IPS-NIHi7 (cell line): ENCODE measurements at regions not wholly inside any gene's neighbourhood (a gene's known extent, or its start where the extent isn't known, plus 50 kb on each side); places are given as distances from the start of the nearest gene placed in this dataset.
A peak's percentile ranks its signal among the peaks of the same experiment; 100 is the strongest.
"Not testable (repeated sequence)": the region's sequence is repeated elsewhere in the genome, so short reads cannot be mapped to it uniquely, and the experiment has no call there.

Experiments
- DNase-seq: peaks from one replicate; pipeline ENCODE4 v3.0.0; 2012; ENCODE audit warnings: mixed read lengths; ENCODE audit errors: extremely low spot score

DNA sequence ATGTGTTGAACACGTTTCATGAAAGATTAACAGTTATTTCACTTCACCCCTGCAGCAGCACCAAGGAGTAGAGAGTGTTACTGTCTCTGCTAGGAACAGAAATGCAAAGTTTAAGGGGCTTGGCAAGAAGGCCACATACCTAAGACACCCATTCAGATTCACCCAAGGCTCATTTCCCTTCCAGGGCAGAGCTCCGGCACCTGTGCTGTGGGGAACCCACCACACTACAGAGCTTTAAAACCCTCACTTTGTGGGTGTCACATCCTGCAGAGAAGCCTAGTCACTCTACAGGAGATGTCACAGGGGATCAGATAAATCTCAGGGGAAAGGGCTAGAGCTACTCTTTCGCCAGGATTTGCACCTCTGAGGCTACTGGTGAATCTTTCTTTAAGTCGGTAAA lies 176.1 kb upstream of the KLF6 start:
- DNase-seq: no peak

DNA sequence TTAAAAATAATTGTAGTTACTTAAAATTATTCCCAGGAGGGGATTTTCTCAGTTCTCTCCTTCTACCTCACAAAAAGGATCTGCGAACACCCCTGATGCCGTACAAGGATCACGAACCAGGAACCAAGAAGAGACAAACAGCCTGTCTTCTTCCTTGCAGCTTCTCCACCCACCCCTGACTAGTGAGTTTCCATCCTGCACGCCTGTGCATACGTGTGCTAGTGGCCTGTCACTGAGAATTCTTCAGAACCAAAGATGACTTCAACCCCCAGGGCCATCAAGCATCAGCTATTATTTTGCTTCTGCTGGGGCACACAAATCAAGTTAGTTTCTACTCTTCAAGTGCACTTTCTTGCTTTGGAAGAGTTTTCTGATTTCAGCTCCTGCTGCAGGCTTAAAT lies 175.5 kb upstream of the KLF6 start:
- no peak for DNase-seq

DNA sequence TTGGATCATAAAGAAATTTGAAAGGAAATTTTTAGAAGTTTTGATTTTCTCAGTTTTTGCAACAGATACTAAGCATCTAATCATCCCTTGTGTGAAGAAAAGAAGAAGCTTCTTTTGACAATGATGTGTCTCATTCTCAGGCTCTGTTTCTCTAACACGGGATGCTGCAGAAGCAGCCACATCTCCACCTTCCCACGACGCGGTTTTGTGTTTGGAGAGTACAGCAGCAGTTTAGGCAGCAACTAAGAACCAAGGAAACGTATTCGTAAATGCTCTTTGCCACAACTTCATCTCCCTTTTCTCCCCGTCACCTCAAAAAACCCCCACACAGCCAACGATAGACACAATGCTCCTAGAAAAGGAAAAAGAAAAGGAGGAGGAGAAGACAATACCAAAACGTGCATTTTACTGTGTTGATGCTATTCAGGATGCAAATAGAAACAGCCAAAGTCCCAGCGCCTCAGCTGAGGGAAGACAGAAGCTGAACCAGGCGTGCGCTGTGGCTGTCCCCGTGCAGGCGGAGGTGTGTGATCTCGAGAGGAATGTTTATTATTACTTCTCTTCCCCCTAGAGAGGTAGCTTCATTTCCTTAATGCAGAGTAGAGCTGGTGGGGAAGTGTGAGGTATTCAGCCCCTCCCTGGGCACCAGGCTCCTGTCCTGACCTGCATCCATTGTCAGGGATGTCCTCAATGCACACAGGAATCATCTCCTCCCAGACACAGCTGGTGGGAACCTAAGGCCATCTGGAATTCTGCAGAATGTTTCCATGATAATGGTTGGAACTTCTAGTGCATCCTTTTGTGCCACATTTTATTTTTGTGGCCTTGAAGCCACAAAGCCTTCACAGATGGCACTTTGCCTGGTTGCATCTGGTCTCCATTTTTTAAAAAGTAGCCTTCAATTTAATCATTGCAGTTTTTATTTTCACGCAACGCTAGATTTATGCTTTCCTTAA lies 174.6 kb upstream of the KLF6 start:
- DNase-seq: no peak

DNA sequence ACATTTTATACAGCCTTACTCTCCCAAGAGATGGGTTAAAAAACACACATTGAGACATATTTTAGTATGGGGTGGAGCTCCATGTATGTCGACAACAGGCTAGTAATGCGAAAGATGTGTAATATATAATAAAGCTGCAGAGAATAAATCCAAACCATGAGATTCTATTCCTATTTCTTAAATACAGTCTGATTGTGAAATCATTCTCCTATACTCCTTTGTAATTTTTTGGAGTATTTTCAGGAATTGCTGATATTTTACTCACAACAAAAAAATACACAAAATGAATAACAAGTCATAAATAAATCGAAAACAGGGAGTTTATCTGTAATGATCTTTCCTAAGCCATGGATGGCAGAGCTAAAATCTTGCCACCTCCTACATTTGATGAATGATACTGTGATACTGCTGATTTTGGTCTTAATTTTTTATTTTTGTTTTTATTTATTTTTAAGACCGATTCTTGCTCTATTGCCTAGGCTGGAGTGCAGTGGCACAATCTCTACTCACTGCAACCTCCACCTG lies 173.5 kb upstream of the KLF6 start:
- no peak for DNase-seq

DNA sequence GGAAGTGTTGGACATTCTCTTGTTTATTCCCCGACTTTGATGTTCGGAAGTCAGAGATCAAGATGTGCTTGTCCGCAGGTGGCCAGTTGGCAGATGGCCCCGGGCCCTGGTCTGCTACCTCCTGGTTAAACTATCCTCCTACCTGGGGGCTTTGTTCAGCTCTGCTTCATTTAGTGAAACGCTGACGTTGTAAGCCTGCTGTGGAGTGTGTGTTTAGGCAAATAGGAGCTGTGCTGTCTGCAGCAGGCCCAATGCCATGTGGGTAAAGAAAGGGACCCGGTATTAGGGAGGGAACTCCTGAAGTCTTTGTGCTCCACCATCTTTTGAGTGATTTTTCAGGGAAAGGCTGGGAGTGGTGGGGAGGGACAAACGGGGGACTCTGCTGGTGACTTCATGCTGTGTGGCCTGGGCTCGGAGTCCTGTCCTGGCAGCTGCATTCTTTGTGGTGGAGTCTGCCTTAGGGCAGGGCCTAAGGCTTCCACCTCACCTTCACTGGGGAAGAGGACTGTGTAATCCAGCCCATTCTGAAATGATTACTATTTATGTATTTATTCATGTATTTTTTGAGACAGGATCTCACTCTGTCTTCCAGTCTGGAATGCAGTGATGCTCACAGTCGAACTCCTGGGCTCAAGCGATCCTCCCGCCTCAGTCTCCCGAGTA lies 171.1 kb upstream of the KLF6 start:
- DNase-seq: peak; percentile 23

DNA sequence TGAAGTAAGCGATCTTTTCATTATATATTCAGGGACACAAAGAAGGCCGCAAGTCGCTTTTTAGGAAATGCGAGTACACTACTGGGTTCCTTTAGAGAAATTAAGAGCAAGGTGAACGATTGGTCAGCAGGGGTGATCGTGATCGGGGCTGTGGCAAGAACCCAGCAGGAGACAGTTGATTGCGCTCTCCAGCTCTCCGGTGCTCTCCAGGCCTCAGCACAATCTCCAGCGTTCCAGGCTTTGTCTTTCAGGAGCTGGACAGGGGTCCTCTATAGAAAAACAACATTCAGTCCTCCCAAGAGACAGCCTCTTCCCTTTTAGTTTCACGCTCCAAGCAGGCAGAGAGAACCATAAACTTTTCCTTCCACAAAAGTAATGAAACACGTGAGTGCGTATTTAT lies 170.5 kb upstream of the KLF6 start:
- DNase-seq: peak; percentile 78

DNA sequence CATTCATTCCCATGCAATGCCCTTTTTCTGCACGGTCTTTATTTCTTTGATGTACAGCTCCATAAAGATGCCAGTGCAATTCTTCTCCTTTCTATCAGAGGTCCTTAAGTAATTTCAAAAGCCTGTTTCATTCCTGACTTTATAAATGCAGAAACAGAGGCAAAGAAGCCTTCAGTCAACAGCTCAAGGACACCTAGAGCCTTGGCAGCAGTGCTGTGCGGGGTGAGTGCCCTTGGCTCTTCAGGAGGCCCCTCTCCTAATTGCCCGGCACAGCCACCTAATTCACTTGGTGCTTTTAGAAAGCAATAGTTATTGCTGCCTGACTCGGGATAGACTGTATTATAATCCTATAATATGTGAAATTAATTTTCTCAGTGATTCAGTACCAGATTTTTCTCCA lies 169.6 kb upstream of the KLF6 start:
- no peak for DNase-seq

DNA sequence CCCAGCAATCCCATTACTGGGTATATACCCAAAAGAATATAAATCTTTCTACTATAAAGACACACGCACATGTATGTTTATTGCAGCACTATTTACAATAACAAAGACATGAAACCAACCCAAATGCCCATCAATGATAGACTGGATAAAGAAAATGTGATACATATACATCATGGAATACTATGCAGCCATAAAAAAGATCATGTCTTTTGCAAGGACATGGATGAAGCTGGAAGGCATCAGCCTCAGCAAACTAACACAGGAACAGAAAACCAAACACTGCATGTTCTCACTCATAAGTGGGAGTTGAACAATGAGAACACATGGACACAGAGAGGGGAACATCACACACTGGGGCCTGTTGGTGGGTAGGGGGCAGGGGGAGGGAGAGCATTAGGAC lies 169.0 kb upstream of the KLF6 start:
- DNase-seq: not testable (repeated sequence)

DNA sequence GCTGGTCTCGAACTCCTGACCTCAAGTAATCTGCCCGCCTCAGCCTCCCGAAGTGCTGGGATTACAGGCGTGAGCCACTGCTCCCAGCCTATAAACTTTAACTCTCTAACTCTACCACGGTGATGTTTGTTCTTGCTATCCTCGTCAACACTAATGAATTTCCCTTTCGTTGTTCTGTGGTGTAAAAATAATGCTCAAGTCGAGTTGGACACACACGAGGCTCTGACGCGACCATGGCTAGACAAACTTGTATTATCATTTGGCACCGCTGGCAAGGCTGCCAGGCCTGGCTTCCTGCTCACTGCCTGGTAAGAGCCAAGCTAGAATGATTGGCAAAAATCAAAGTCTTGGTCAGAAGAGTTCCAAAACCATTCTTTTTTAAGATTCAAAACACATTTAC lies 167.0 kb upstream of the KLF6 start:
- DNase-seq: no peak

DNA sequence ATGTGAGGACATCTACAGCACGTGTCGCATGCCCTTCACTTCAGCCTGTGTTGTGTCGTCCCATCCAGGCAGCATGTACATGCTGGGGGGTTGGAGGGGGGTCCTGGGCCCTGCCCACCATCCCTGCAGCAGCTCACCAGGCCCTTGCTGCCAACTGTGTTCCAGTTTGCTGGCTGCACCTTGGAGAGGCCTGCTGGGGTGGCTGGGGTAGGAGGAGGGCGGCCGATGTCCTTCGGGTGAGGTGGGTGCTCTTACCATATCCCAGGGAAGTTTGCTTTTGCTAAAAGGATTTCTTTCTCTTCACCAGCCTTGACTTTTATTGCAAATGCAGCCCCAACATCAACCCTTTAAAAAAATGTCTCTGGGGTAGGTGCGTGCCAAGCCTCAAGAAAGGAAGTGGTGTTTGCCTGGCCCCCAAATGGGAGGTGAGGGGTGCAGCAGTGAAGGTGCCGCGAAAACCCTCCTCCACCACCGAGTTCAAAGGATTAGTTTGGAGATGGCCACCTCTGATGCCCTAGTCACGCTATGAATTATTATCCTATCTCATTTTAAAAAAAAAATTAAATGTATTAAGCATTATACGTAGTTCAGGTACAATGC lies 165.8 kb upstream of the KLF6 start:
- DNase-seq: no peak

DNA sequence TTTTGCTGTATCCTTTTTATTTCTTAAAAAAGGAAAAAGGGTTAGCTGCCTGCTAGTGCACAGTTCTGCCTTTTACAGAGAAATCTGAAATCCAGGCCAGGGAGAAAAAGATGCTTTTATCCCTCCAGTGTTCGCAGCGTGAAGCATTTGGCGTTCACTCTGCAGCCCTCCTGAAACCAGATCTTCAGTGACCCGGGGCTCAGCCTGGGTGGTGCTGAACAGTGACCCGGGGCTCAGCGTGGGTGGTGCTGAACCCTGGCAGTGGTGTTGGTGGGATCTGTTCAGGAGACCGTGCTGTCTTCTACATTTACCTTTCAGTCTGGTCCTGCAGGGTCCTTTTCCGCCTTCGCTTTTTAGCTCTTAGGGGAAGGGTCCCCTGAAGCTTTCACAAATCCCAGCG lies 164.7 kb upstream of the KLF6 start:
- peak; percentile 45 for DNase-seq

DNA sequence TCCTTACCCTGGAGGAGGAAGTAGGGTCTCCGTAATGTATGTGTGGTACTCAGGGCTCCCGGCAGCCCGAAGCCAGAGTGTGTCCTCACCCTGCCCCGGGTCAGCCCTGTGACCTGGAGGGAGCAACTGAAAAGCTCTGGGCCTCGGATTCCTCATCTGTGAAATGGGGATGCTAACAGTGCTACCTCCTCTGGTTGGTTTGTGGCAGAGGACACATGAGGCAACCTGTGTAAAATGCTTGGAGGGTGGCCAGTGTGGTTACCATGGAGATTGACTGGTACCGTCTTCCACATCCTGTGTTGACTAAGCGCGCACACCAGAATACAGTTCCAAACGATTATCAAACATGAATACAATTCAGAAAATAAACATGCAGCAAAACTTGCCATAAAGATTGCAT lies 163.8 kb upstream of the KLF6 start:
- no peak for DNase-seq

DNA sequence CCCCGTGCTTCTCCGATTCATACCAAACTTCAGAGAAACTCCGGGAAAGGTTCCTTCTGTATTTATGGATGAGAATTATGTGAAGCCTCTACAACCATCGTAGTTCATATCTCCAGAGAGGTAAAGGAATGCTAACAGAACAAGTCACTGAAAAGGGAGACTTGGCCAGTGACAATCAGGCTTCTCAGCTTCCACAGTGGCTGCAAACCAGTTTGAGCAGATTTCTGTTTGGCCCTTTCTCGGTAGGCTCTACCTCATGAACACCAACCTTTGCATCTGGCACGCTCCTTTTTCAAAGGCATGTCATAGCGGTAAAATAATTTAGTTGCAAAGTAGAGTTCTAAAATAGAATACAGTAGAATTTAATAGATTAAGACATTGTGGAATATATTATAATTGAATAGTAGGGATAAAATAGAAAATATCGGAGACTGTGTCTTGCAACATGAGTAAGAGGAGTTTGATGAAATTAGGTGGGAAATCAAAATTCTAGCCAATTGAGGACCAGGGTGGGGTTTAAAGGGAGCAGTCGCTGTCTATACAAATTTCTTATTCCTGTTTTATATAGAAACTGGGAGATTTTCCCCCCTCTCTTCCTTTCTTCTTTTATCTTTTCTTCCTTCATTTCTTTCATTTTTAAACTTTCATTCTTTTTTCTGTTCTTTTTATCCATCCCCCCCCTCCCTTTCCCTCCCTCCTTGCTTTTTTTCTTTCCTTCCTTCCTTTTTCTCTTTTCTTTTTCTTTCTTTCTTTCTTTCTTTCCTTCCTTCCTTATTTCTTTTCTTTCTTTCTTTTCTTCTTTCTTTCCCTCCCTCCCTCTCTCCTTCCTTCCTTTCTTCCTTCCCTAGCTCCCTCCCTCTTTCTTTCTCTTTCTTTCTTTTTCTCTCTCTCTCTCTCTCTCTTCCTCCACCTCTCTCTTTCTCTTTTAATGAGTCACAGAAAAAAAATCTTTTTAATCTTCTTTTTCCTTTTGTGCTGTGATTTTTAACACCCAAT lies 161.5 kb upstream of the KLF6 start:
- no peak for DNase-seq

DNA sequence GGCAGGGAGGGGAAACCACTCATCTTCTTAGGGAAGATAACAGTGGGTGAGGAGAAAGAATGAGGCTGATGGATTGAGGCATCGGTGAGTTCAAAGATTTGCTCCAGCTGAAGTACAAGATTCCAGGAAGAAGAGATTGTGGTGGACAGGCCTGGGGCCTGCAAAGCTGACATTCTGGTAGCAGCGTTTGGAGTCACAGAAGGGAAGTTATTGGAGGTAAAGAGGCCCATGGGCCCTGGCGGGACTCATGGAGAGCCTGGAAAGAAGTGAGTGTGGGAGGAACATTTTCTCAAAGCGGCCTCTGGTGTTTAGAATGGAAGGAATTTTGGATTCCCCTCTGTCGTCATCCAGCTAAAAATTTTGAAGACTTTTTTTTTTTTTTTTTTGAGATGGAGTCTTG lies 160.0 kb upstream of the KLF6 start:
- DNase-seq: no peak

DNA sequence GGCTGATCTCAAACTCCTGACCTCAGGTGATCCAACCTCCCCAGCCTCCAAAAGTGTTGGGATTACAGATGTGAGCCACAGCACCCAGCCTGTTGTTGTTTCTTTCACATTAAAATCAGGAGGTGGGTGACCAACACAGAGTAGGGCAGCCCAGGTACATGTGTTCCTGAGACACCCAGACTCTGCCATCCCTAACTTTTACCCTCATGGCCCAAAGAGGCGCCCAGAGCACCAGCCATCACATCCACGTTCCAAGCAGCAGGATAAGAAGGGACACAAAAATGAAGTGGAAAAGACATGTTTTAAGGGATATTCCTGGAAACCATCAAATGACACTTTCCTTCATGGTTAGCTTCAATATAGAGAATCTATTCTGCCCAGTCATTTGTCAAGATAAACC lies 159.6 kb upstream of the KLF6 start:
- no peak for DNase-seq

DNA sequence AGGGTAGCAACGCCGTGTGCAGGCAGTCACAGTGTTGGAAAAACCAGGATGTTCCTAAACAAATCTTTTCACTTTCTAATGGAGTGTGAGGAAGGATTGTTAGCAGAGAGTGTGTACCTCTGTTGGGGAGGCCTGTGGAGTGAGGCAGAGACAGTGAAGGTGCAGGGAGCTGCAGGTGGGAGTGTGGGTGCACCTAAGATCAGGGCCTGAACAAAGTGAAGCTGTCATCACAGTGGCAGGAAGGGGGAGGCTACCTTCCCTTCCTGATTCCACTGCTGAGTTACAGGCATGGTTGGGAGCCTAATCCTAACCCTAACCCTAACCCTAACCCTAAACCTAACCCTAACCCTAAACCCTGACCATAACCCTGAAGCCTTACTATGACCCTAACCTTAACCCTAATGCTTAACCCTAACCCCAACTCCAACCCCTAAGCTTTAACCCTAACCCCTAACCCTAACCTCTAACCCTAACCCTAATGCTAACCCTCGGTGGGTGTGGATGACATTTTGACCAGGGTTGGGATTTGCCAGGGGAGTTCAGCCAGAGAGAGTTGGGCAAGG lies 158.8 kb upstream of the KLF6 start:
- DNase-seq: no peak

DNA sequence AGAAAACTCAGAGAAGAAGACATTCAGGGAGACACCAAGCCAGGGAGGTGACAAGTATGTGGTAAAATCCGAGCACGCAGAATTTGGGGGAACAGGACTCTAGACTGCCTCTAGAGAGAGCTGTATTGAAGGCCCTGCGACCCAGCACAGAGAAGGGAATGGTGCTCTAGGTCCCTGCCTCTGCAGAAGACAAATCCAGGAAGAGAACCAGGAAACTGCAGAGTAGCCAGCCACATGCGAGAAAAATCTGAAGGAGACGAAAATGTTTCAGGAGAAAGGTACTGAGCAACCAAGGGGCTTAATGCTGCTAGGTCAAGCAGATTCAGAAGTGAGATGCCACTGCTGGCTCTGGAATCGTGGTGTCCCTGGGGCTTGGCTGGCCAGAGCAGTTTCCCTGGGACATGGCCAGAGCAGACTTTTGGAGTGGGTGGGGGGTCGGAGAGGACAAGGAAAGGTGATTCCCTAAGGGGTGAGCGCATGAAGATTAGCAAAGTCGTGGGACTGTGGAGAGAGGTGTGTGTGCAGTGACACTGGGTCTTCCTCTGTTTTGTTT lies 158.0 kb upstream of the KLF6 start:
- no peak for DNase-seq

DNA sequence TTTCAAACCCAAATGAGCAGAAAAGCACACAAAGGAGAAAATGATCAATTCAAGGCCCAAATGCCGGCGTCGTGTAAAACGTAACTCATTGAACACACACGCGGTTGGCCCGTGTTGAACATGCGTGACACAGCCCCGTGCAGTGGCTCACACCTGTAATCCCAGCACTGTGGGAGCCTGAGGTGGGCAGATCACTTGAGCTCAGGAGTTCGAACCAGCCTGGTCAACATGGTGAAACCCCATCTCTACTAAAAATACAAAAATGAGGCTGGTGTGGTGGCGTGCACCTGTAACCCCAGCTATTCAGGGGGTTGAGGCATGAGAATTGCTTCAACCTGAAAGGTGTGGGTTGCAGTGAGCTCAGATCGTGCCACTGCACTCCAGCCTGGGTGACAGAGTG lies 156.7 kb upstream of the KLF6 start:
- no peak for DNase-seq

DNA sequence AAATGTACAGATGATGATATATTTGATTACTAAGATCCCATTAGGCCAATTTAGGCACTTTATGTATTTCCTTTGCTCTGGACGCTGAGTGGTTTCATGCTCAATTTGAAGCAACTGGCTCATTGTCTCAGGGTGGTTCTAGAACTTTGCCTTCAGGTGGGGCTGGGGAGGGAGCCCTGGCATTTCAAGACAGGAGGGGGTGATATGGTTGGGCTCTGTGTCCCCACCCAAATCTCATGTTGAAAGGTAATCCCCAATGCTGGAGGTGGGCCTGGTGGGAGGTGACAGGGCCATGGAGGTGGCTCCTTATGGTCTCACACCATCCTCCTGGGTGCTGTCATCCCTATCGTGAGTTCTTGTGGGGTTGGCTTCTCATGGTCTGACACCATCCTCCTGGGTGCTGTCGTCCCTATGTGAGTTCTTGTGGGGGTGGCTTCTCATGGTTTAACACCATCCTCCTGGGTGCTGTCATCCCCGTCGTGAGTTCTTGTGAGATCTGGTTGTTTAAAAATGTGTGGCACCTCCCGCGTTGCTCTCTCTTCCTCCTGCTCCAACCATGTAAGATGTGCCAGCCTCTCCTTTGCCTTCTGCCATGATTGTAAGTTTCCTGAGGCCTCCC lies 151.5 kb upstream of the KLF6 start:
- DNase-seq: no peak

DNA sequence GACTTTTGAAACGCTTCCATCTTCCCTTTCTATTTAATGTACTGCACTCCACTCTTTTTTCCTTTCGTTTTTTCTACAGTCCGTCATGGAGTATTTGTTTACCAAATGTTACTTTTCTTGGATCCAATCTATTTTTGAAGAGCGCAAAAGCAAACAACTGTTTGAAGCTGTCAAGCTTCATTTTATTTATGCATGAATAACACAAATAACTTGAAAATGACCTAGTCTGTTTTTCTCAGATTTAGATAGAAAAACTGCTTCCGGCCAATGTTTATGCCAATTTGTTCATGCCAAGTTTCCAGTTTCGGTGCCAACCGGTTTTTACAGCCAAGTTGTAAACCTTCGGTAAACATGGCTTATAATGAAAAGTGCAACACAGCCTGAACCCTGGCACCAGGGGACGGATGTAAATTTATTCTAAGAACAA lies 150.9 kb upstream of the KLF6 start:
- no peak for DNase-seq
